HCT116 (cell line): ENCODE measurements at regions not wholly inside any gene's neighbourhood (a gene's known extent, or its start where the extent isn't known, plus 50 kb on each side); places are given as distances from the start of the nearest gene placed in this dataset.

ENCODE experiments used
- ATAC-seq: fragments of 200-7000 bp; cut with Tn5 transposase; 2 replicates; pipeline ENCODE4 v1.9.1; 2020; ENCODE audit warnings: mild to moderate bottlenecking, moderate library complexity
- BruUV-seq: library from RNA; stranded (reverse); fragments of 400-500 nt; replicated peaks from 2 replicates; lab custom pipeline; 2021; lab: Mats Ljungman, UMichigan
- CTCF ChIA-PET: fragments of 300-600 bp; sonication (Branson Sonifier 250); formaldehyde crosslinking; loops from one replicate; lab custom pipeline; 2021; ENCODE audit warnings: antibody characterized with exemption; lab: Charles Lee
- POLR2A ChIA-PET: fragments of 300-600, 350-600 bp; sonication (Branson Sonifier 250); formaldehyde crosslinking; loops from one replicate; lab custom pipeline; 2021; ENCODE audit warnings: antibody characterized with exemption; lab: Charles Lee
- RAD21 ChIA-PET, 2 experiments: fragments of 300-600 bp; sonication (Branson Sonifier 250); formaldehyde crosslinking; loops; one replicate each; lab custom pipeline; 2023; ENCODE audit warnings: low total read pairs in 2 of 2; ENCODE audit not compliant: uncharacterized antibody in 2 of 2, unreplicated experiment in 2 of 2, low non-redundant PET in 1 of 2; lab: Charles Lee
- DNase-seq: peaks from one replicate; pipeline ENCODE4 v3.0.0-alpha.2; 2010; ENCODE audit warnings: low read depth, low spot score
- H2AFZ ChIP-seq: fragments of 200-600 bp; shearing (Covaris generic), sonication (generic); 2 replicates; pipeline ENCODE4 v1.6.1; 2017; ENCODE audit warnings: low read depth, mixed run types, mixed read lengths, antibody characterized with exemption, low read length; ENCODE audit not compliant: poor library complexity, severe bottlenecking
- H3K27ac ChIP-seq: 2 replicates; pipeline ENCODE4 v1.5.1; 2012; ENCODE audit warnings: low read depth, low read length
- H3K27me3 ChIP-seq: fragments of 200-600 bp; sonication (generic); 2 replicates; pipeline ENCODE4 v1.6.1; 2016; ENCODE audit warnings: mixed run types, low read length, mixed read lengths; ENCODE audit not compliant: insufficient read depth
- H3K36me3 ChIP-seq, 2 experiments: fragments of 200-500 bp in 1 of 2; fragments of 200-600 bp in 1 of 2; sonication (Bioruptor generic) in 1 of 2; sonication (generic) in 1 of 2; 2 replicates each; pipeline versions ENCODE4 v1.5.1 to v1.6.1; 2014 to 2016; ENCODE audit warnings: low read length in 2 of 2, inconsistent platforms in 1 of 2, mixed read lengths in 1 of 2, mixed run types in 1 of 2; ENCODE audit not compliant: insufficient read depth in 2 of 2, control insufficient read depth in 1 of 2
- H3K4me1 ChIP-seq, 2 experiments: fragments of 200-600 bp in 1 of 2; sonication (generic) in 1 of 2; 2 replicates each; pipeline versions ENCODE4 v1.5.1 to v1.6.1; 2012 to 2017; ENCODE audit warnings: low read length in 2 of 2, inconsistent platforms in 1 of 2, mild to moderate bottlenecking in 1 of 2, mixed read lengths in 1 of 2, mixed run types in 1 of 2, moderate library complexity in 1 of 2; ENCODE audit not compliant: insufficient read depth in 2 of 2, control insufficient read depth in 1 of 2
- H3K4me2 ChIP-seq: fragments of 200-600 bp; sonication (generic); 2 replicates; pipeline ENCODE4 v1.6.1; 2017; ENCODE audit warnings: mixed run types, low read length, mixed read lengths
- H3K4me3 ChIP-seq, 2 experiments: fragments of 200-600 bp in 1 of 2; sonication (generic) in 1 of 2; replicated peaks in 1 of 2; 2 replicates each; pipeline ENCODE4 v1.5.1; 2011 to 2016; ENCODE audit warnings: low read length in 2 of 2, control low read depth in 1 of 2, low read depth in 1 of 2, mild to moderate bottlenecking in 1 of 2, mixed read lengths in 1 of 2, mixed run types in 1 of 2
- H3K79me2 ChIP-seq: fragments of 200-600 bp; sonication (generic); 2 replicates; pipeline ENCODE4 v1.6.1; 2017; ENCODE audit warnings: mild to moderate bottlenecking, mixed run types, low read length, moderate library complexity, mixed read lengths; ENCODE audit not compliant: insufficient read depth
- H3K9ac ChIP-seq: fragments of 200-600 bp; sonication (generic); 2 replicates; pipeline ENCODE4 v1.6.1; 2016; ENCODE audit warnings: low read length, mixed read lengths
- H3K9me2 ChIP-seq: fragments of 200-600 bp; sonication (generic), shearing (Covaris generic); 2 replicates; pipeline ENCODE4 v1.6.1; 2017; ENCODE audit warnings: mixed run types, mild to moderate bottlenecking, moderate library complexity; ENCODE audit not compliant: insufficient read depth
- H3K9me3 ChIP-seq, 2 experiments: fragments of 200-500 bp in 1 of 2; fragments of 200-600 bp in 1 of 2; sonication (Bioruptor generic) in 1 of 2; sonication (generic) in 1 of 2; 2 replicates each; pipeline ENCODE4 v1.6.1; 2014 to 2017; ENCODE audit warnings: low read length in 2 of 2, mixed read lengths in 2 of 2, inconsistent platforms in 1 of 2, low read depth in 1 of 2, mild to moderate bottlenecking in 1 of 2, mixed run types in 1 of 2, moderate library complexity in 1 of 2; ENCODE audit not compliant: control insufficient read depth in 1 of 2, insufficient read depth in 1 of 2
- H4K20me1 ChIP-seq: fragments of 200-600 bp; sonication (generic), shearing (Covaris generic); 2 replicates; pipeline ENCODE4 v1.6.1; 2017; ENCODE audit warnings: mixed run types, mild to moderate bottlenecking, moderate library complexity; ENCODE audit not compliant: insufficient read depth
- CTCF ChIP-seq, 3 experiments: fragments of 200-600 bp in 1 of 3; sonication (generic) in 1 of 3; IDR thresholded peaks in 2 of 3; conservative IDR thresholded peaks in 1 of 3; 2 replicates each; pipeline ENCODE4 v1.5.1; 2012 to 2017; ENCODE audit warnings: low read depth in 2 of 3, low read length in 2 of 3, antibody characterized with exemption in 1 of 3, borderline replicate concordance in 1 of 3, control low read depth in 1 of 3, mild to moderate bottlenecking in 1 of 3, mixed read lengths in 1 of 3, mixed run types in 1 of 3, moderate library complexity in 1 of 3; ENCODE audit not compliant: insufficient read depth in 1 of 3
- ELF1 ChIP-seq: IDR thresholded peaks from 2 replicates; pipeline ENCODE4 v1.6.1; 2012; ENCODE audit warnings: low read depth, borderline replicate concordance
- EZH2 ChIP-seq: fragments of 200-600 bp; sonication (generic); IDR thresholded peaks from 2 replicates; pipeline ENCODE4 v1.6.1; 2017; ENCODE audit warnings: antibody characterized with exemption, mixed run types
- EZH2phosphoT487 ChIP-seq: fragments of 200-600 bp; IDR thresholded peaks from 2 replicates; pipeline ENCODE4 v1.6.1; 2018; ENCODE audit warnings: antibody characterized with exemption, borderline replicate concordance
- FOSL1 ChIP-seq: IDR thresholded peaks from 2 replicates; pipeline ENCODE4 v1.6.1; 2012; ENCODE audit warnings: low read depth
- JUND ChIP-seq: IDR thresholded peaks from 2 replicates; pipeline ENCODE4 v1.6.1; 2012
- MAX ChIP-seq: IDR thresholded peaks from 2 replicates; pipeline ENCODE4 v1.6.1; 2012
- POLR2AphosphoS5 ChIP-seq: IDR thresholded peaks from 2 replicates; pipeline ENCODE4 v1.6.1; 2011; ENCODE audit warnings: mild to moderate bottlenecking, low read depth, low read length, moderate library complexity
- RAD21 ChIP-seq: IDR thresholded peaks from 2 replicates; pipeline ENCODE4 v1.6.1; 2012; ENCODE audit warnings: low read depth, mild to moderate bottlenecking
- SIN3A ChIP-seq: IDR thresholded peaks from 2 replicates; pipeline ENCODE4 v1.6.1; 2012; ENCODE audit warnings: low read depth
- SP1 ChIP-seq: IDR thresholded peaks from 2 replicates; pipeline ENCODE4 v1.6.1; 2012; ENCODE audit warnings: low read depth
- TCF7L2 ChIP-seq: IDR thresholded peaks from 2 replicates; pipeline ENCODE4 v1.7.0; 2011; ENCODE audit warnings: borderline replicate concordance, inconsistent platforms; ENCODE audit not compliant: insufficient read depth, insufficient read length; ENCODE audit errors: extremely low read depth
- YY1 ChIP-seq: IDR thresholded peaks from 2 replicates; pipeline ENCODE4 v1.6.1; 2011; ENCODE audit warnings: low read length, low read depth, moderate library complexity, mild to moderate bottlenecking; ENCODE audit not compliant: insufficient replicate concordance; ENCODE audit errors: extremely low read depth
- ZBTB33 ChIP-seq: IDR thresholded peaks from 2 replicates; pipeline ENCODE4 v1.6.1; 2011; ENCODE audit warnings: mild to moderate bottlenecking, low read length, moderate library complexity; ENCODE audit not compliant: insufficient replicate concordance; ENCODE audit errors: extremely low read depth
- ZFX ChIP-seq: fragments of 450-650 bp; IDR thresholded peaks from 2 replicates; pipeline ENCODE4 v1.6.1; 2017
- intact Hi-C: fragments of 100-400 bp; cut with micrococcal nuclease; formaldehyde crosslinking; loops from 2 replicates; pipeline ENCODE4 v1.10.0; 2022

GRCh38 chr5:111596705-111597104, 84.4 kb upstream of the STARD4 start:
- Histone ChIP-seq H3K9ac (no peak overlapping the region), H2AFZ (no peak overlapping the region), H3K36me3 (no peaks in the 10 kb centered on the region), H3K4me2 (no peak overlapping the region), H3K27ac (no peak overlapping the region), H3K4me3 (no peak overlapping the region), H3K9me2 (no peaks in the 10 kb centered on the region), H3K79me2 (no peaks in the 10 kb centered on the region), H3K4me1 (no peaks in the 10 kb centered on the region), H3K27me3 (no peaks in the 10 kb centered on the region), H4K20me1 (no peaks in the 10 kb centered on the region), H3K9me3 (no peaks in the 10 kb centered on the region)
- DNase-seq (no peak), ATAC-seq (no peak)
- CTCF ChIA-PET: no interaction called here
- no TSS peak for BruUV-seq
- intact Hi-C loops: no loop called here
- POLR2A ChIA-PET: no interaction called here
- RAD21 ChIA-PET: no interaction called here
- no peak for TF ChIP-seq EZH2phosphoT487
- TF ChIP-seq TCF7L2: no peak
- TF ChIP-seq MAX: no peak
- TF ChIP-seq RAD21: no peak
- no peak for TF ChIP-seq CTCF (IDR thresholded peaks at IDR 0.05 in 2 of 3, conservative IDR thresholded peaks at IDR 0.05 in 1 of 3; ENCODE audit: borderline replicate concordance in 1 of 3, insufficient read depth in 1 of 3, low read depth in 2 of 3, low read length in 2 of 3)

GRCh38 chr5:111595425-111595824, 83.1 kb upstream of the STARD4 start:
- H3K9me2 ChIP-seq: no peaks in the 10 kb centered on the region
- H2AFZ ChIP-seq: no peak overlapping the region
- no peaks in the 10 kb centered on the region for H3K4me1 ChIP-seq
- no peak overlapping the region for H3K9ac ChIP-seq
- H4K20me1 ChIP-seq: no peaks in the 10 kb centered on the region
- no peak overlapping the region for H3K4me2 ChIP-seq
- RAD21 ChIA-PET: no interaction called here
- POLR2A ChIA-PET: no interaction called here
- CTCF ChIA-PET: no interaction called here
- no TSS peak for BruUV-seq
- no peak overlapping the region for H3K4me3 ChIP-seq
- no peak overlapping the region for H3K27ac ChIP-seq
- no peaks in the 10 kb centered on the region for H3K27me3 ChIP-seq
- H3K36me3 ChIP-seq: no peaks in the 10 kb centered on the region
- no peaks in the 10 kb centered on the region for H3K79me2 ChIP-seq
- DNase-seq (no peak), ATAC-seq (no peak)
- H3K9me3 ChIP-seq: no peaks in the 10 kb centered on the region
- intact Hi-C loops: no loop called here
- TF ChIP-seq SIN3A (no peak), YY1 (no peak), ELF1 (no peak), SP1 (no peak), MAX (no peak), FOSL1 (no peak), EZH2phosphoT487 (no peak), POLR2AphosphoS5 (no peak), TCF7L2 (no peak), ZBTB33 (no peak), EZH2 (no peak), ZFX (no peak), JUND (no peak)
